GM11168 (cell line): ENCODE measurements at regions not wholly inside any gene's neighbourhood (a gene's known extent, or its start where the extent isn't known, plus 50 kb on each side); places are given as distances from the start of the nearest gene placed in this dataset.

Experiments
- in situ Hi-C: fragments of 300-500 bp; cut with MboI; formaldehyde crosslinking; loops from one replicate; pipeline ENCODE4 v1.12.0; 2022; ENCODE audit warnings: low sequenced_read_pairs; ENCODE audit not compliant: unreplicated experiment

- in situ Hi-C loops = no loop called here
These were observed 250.3 kb upstream of the HTR2A start for GRCh38 chr13:47146991-47147811.

- in situ Hi-C loops = no loop called here
These were observed 249.3 kb upstream of the HTR2A start for GRCh38 chr13:47146136-47146535.

- in situ Hi-C loops = no loop called here
These were observed 247.9 kb upstream of the HTR2A start for GRCh38 chr13:47144782-47145181.

- in situ Hi-C loops = no loop called here
These were observed 245.3 kb upstream of the HTR2A start for GRCh38 chr13:47142105-47142504.

- in situ Hi-C loops = no loop called here
These were observed 242.7 kb upstream of the HTR2A start for GRCh38 chr13:47139519-47139918.

- in situ Hi-C loops = no loop called here
These were observed 239.7 kb upstream of the HTR2A start for GRCh38 chr13:47136504-47136941.

- in situ Hi-C loops = no loop called here
These were observed 239.1 kb upstream of the HTR2A start for GRCh38 chr13:47135800-47136503.

- in situ Hi-C loops = no loop called here
These were observed 238.2 kb upstream of the HTR2A start for GRCh38 chr13:47134939-47135489.

GRCh38 chr13:47133011-47133445 lies 236.2 kb upstream of the HTR2A start:
- in situ Hi-C loops = no loop called here

- in situ Hi-C loops = no loop called here
These were observed 232.6 kb upstream of the HTR2A start for GRCh38 chr13:47129461-47129860.

- in situ Hi-C loops = no loop called here
These were observed 229.6 kb upstream of the HTR2A start for GRCh38 chr13:47126432-47126831.

- in situ Hi-C loops = no loop called here
These were observed 224.4 kb upstream of the HTR2A start for GRCh38 chr13:47121092-47121763.

- in situ Hi-C loops = no loop called here
These were observed 223.4 kb upstream of the HTR2A start for GRCh38 chr13:47120282-47120681.

- in situ Hi-C loops = no loop called here
These were observed 222.9 kb upstream of the HTR2A start for GRCh38 chr13:47119575-47120235.

- in situ Hi-C loops = no loop called here
These were observed 220.4 kb upstream of the HTR2A start for GRCh38 chr13:47117268-47117667.

- in situ Hi-C loops = no loop called here
These were observed 217.2 kb upstream of the HTR2A start for GRCh38 chr13:47114030-47114429.

GRCh38 chr13:47112903-47113299 lies 216.0 kb upstream of the HTR2A start:
- in situ Hi-C loops = no loop called here

GRCh38 chr13:47112205-47112902 lies 215.5 kb upstream of the HTR2A start:
- in situ Hi-C loops = no loop called here

GRCh38 chr13:47111499-47111898 lies 214.6 kb upstream of the HTR2A start:
- in situ Hi-C loops = no loop called here

GRCh38 chr13:47110833-47111240 lies 214.0 kb upstream of the HTR2A start:
- in situ Hi-C loops = no loop called here
